BE2C (cell line): ENCODE measurements at regions not wholly inside any gene's neighbourhood (a gene's known extent, or its start where the extent isn't known, plus 50 kb on each side); places are given as distances from the start of the nearest gene placed in this dataset.
A peak's percentile ranks its signal among the peaks of the same experiment; 100 is the strongest.

Experiments used
- DNase-seq: peaks from one replicate; pipeline ENCODE4 v3.0.0-alpha.2; 2020
- H3K27me3 ChIP-seq: fragments of 250-450 bp; sonication (Bioruptor Pico); 2 replicates; pipeline ENCODE4 v1.5.1; 2020; ENCODE audit warnings: mild to moderate bottlenecking
- H3K36me3 ChIP-seq: fragments of 250-450 bp; sonication (Bioruptor Pico); 2 replicates; pipeline ENCODE4 v1.5.1; 2020; ENCODE audit warnings: mild to moderate bottlenecking
- H3K4me1 ChIP-seq: fragments of 250-450 bp; sonication (Bioruptor Pico); 2 replicates; pipeline ENCODE4 v1.5.1; 2020
- H3K4me3 ChIP-seq: 2 replicates; pipeline ENCODE4 v1.5.1; 2011; ENCODE audit warnings: low read depth, low read length
- H3K9me3 ChIP-seq: fragments of 250-450 bp; sonication (Bioruptor Pico); 2 replicates; pipeline ENCODE4 v1.5.1; 2020
- CTCF ChIP-seq: IDR thresholded peaks from 2 replicates; pipeline ENCODE4 v1.5.1; 2012; ENCODE audit warnings: mild to moderate bottlenecking, low read depth, low read length

GRCh38 chr10:128730922-128731321 lies 604.7 kb upstream of the MKI67 start:
- Histone ChIP-seq H3K9me3 (no peaks in the 10 kb centered on the region), H3K4me1 (no peaks in the 10 kb centered on the region), H3K36me3 (no peaks in the 10 kb centered on the region), H3K27me3 (no peaks in the 10 kb centered on the region), H3K4me3 (no peak overlapping the region)
- no peak for DNase-seq
- no peak for TF ChIP-seq CTCF

GRCh38 chr10:128734161-128734560 lies 607.9 kb upstream of the MKI67 start:
- no peak for DNase-seq
- Histone ChIP-seq H3K4me1 (no peaks in the 10 kb centered on the region), H3K27me3 (no peaks in the 10 kb centered on the region), H3K4me3 (no peak overlapping the region), H3K36me3 (no peaks in the 10 kb centered on the region), H3K9me3 (no peaks in the 10 kb centered on the region)
- TF ChIP-seq CTCF = no peak

- TF ChIP-seq CTCF = no peak
- Histone ChIP-seq H3K36me3 (no peaks in the 10 kb centered on the region), H3K9me3 (no peaks in the 10 kb centered on the region), H3K4me1 (no peaks in the 10 kb centered on the region), H3K4me3 (no peak overlapping the region), H3K27me3 (no peaks in the 10 kb centered on the region)
- no peak for DNase-seq
Measured at GRCh38 chr10:128734734-128735133, 608.5 kb upstream of the MKI67 start.

GRCh38 chr10:128735996-128736395 lies 609.8 kb upstream of the MKI67 start:
- no peak for DNase-seq
- no peak overlapping the region for H3K4me3 ChIP-seq
- TF ChIP-seq CTCF = no peak
- no peaks in the 10 kb centered on the region for H3K36me3 ChIP-seq
- H3K9me3 ChIP-seq = no peaks in the 10 kb centered on the region
- no peaks in the 10 kb centered on the region; the same call in 1 of the 2 replicates for H3K4me1 ChIP-seq
- H3K27me3 ChIP-seq = no peaks in the 10 kb centered on the region

- no peaks in the 10 kb centered on the region; the same call in 1 of the 2 replicates for H3K4me1 ChIP-seq
- no peak for TF ChIP-seq CTCF
- no peaks in the 10 kb centered on the region for H3K9me3 ChIP-seq
- no peaks in the 10 kb centered on the region for H3K36me3 ChIP-seq
- no peak for DNase-seq
- H3K4me3 ChIP-seq = no peak overlapping the region
- H3K27me3 ChIP-seq = no peaks in the 10 kb centered on the region
Measured at GRCh38 chr10:128738386-128738915, 612.2 kb upstream of the MKI67 start.

GRCh38 chr10:128739930-128740329 lies 613.7 kb upstream of the MKI67 start:
- Histone ChIP-seq H3K9me3 (no peaks in the 10 kb centered on the region), H3K4me3 (no peak overlapping the region), H3K36me3 (no peaks in the 10 kb centered on the region), H3K4me1 (no peaks in the 10 kb centered on the region; the same call in 1 of the 2 replicates), H3K27me3 (no peaks in the 10 kb centered on the region)
- peak; percentile 29 for DNase-seq
- TF ChIP-seq CTCF = peak; percentile 22
